ENCODE measurements at regions not wholly inside any gene's neighbourhood (a gene's known extent, or its start where the extent isn't known, plus 50 kb on each side); places are given as distances from the start of the nearest gene placed in this dataset.

- peaks cover 8% of the 10 kb centered on the region; the same call in 1 of the 2 replicates for H3F3A ChIP-seq (ENCODE audit: insufficient read depth, low read depth)
- H3K4me3 ChIP-seq, result no peak overlapping the region
- no TSS peak for BruUV-seq (replicated peaks)
- peak overlapping the region; percentile 30; the same call in 1 of the 2 replicates for H2AFZ ChIP-seq
- no peaks in the 10 kb centered on the region for H3K9me2 ChIP-seq (ENCODE audit: insufficient read depth)
- H3K27me3 ChIP-seq (ENCODE audit: insufficient read depth, low read depth), result no peaks in the 10 kb centered on the region
- ChIA-PET POLR2A (ENCODE audit: unreplicated experiment) (no interaction called here), CTCF (no interaction called here)
- no peaks in the 10 kb centered on the region for H3K79me2 ChIP-seq (ENCODE audit: low read depth)
- no peaks in the 10 kb centered on the region for H4K20me1 ChIP-seq (ENCODE audit: insufficient read depth)
- TF ChIP-seq CTCF (conservative IDR thresholded peaks at IDR 0.05), result no peak
- TF ChIP-seq EZH2 (IDR thresholded peaks at IDR 0.05; ENCODE audit: low read depth), result no peak
- no peak for DNase-seq
- peak overlapping the region; percentile 49 for H3K4me2 ChIP-seq
- H3K4me1 ChIP-seq (replicated peaks; ENCODE audit: insufficient read depth), result peaks cover 20% of the 10 kb centered on the region
- H3K36me3 ChIP-seq (ENCODE audit: low read depth), result no peaks in the 10 kb centered on the region
- peak overlapping the region; percentile 76 for H3K27ac ChIP-seq
- H3K9me3 ChIP-seq (ENCODE audit: insufficient read depth, low read depth), result peaks cover 4% of the 10 kb centered on the region
- intact Hi-C loops (cut with micrococcal nuclease; ENCODE audit: unreplicated experiment), result no loop called here
These were observed 96.0 kb upstream of the SLC38A4 start for GRCh38 chr12:46921764-46922133.

GRCh38 chr12:46926526-46926925 is 100.7 kb upstream of the SLC38A4 start:
- Histone ChIP-seq H3K4me1 (replicated peaks; ENCODE audit: insufficient read depth) (peaks cover 11% of the 10 kb centered on the region), H2AFZ (no peak overlapping the region), H3K36me3 (ENCODE audit: low read depth) (no peaks in the 10 kb centered on the region), H3K79me2 (ENCODE audit: low read depth) (no peaks in the 10 kb centered on the region), H3K9me3 (ENCODE audit: insufficient read depth, low read depth) (peaks cover 4% of the 10 kb centered on the region; the same call in 1 of the 2 replicates), H3K27ac (no peak overlapping the region), H3F3A (ENCODE audit: insufficient read depth, low read depth) (peaks cover 7% of the 10 kb centered on the region; the same call in 1 of the 2 replicates), H3K4me3 (no peak overlapping the region), H3K27me3 (ENCODE audit: insufficient read depth, low read depth) (no peaks in the 10 kb centered on the region), H3K9me2 (ENCODE audit: insufficient read depth) (no peaks in the 10 kb centered on the region), H4K20me1 (ENCODE audit: insufficient read depth) (no peaks in the 10 kb centered on the region), H3K4me2 (no peak overlapping the region)
- intact Hi-C loops (cut with micrococcal nuclease; ENCODE audit: unreplicated experiment), result no loop called here
- BruUV-seq (replicated peaks), result no TSS peak
- ChIA-PET CTCF (no interaction called here), POLR2A (ENCODE audit: unreplicated experiment) (no interaction called here)
- TF ChIP-seq CTCF (conservative IDR thresholded peaks at IDR 0.05) (no peak), EZH2 (IDR thresholded peaks at IDR 0.05; ENCODE audit: low read depth) (no peak)
- DNase-seq, result no peak

GRCh38 chr12:46930101-46930500 is 104.3 kb upstream of the SLC38A4 start:
- ChIA-PET POLR2A (ENCODE audit: unreplicated experiment) (interaction anchor here (0.6 kb wide), 1 partner anchor 891 kb away, joined by 13 read pairs; no protein-coding TSS in a partner anchor), CTCF (interaction anchor here (0.6 to 0.7 kb wide), 3 partner anchors 13 to 548 kb away, joined by 3 to 20 read pairs (median 5); no protein-coding TSS in a partner anchor)
- Histone ChIP-seq H2AFZ (no peak overlapping the region), H3K79me2 (ENCODE audit: low read depth) (no peaks in the 10 kb centered on the region), H3K9me2 (ENCODE audit: insufficient read depth) (no peaks in the 10 kb centered on the region), H3K27me3 (ENCODE audit: insufficient read depth, low read depth) (no peaks in the 10 kb centered on the region), H4K20me1 (ENCODE audit: insufficient read depth) (no peaks in the 10 kb centered on the region), H3K4me1 (replicated peaks; ENCODE audit: insufficient read depth) (no peaks in the 10 kb centered on the region), H3K9me3 (ENCODE audit: insufficient read depth, low read depth) (no peaks in the 10 kb centered on the region), H3K27ac (no peak overlapping the region), H3K4me2 (no peak overlapping the region), H3K4me3 (no peak overlapping the region), H3F3A (ENCODE audit: insufficient read depth, low read depth) (no peaks in the 10 kb centered on the region), H3K36me3 (ENCODE audit: low read depth) (no peaks in the 10 kb centered on the region)
- DNase-seq, result no peak
- no peak for TF ChIP-seq EZH2 (IDR thresholded peaks at IDR 0.05; ENCODE audit: low read depth)
- TF ChIP-seq CTCF (conservative IDR thresholded peaks at IDR 0.05), result no peak
- BruUV-seq (replicated peaks), result no TSS peak
- intact Hi-C loops (cut with micrococcal nuclease; ENCODE audit: unreplicated experiment), result loop anchor here (5.0 kb wide), 1 partner anchor 253 kb away; no protein-coding TSS in a partner anchor
